GM10266 (cell line): ENCODE measurements at regions not wholly inside any gene's neighbourhood (a gene's known extent, or its start where the extent isn't known, plus 50 kb on each side); places are given as distances from the start of the nearest gene placed in this dataset.

Experiments
- DNase-seq: peaks from one replicate; pipeline ENCODE4 v3.0.0; 2012; ENCODE audit errors: extremely low spot score
- CTCF ChIP-seq: IDR thresholded peaks from 2 replicates; pipeline ENCODE4 v1.5.1; 2012; ENCODE audit warnings: mild to moderate bottlenecking, low read depth; ENCODE audit not compliant: control insufficient read depth, insufficient read depth; ENCODE audit errors: missing control alignments

- no peak for TF ChIP-seq CTCF
- no peak for DNase-seq
Observed at GRCh38 chr6:113732384-113732966, 124.7 kb upstream of the MARCKS start.

DNA sequence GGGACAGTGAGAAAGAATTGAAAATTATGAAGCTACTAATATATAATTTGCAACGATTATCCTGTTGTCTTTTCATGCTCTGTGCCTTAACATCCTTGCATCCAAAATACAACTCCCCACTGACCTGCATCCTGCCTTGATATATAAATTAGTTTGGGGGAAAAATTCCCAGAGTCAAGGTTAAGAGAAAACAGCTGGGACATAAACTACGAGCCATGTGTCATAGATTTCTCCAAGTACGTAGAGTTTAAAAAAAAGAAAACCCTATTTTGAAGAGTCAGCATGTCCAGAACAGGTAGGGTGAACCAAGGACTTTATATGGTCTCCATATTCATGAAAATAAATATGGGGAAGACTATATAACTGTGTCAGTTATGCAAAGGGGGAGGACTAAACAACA, 123.8 kb upstream of the MARCKS start:
- no peak for TF ChIP-seq CTCF

GRCh38 chr6:113734982-113735381, 122.2 kb upstream of the MARCKS start:
- no peak for DNase-seq

More for the DNA sequence above, 123.8 kb upstream of the MARCKS start:
- DNase-seq, result no peak

DNA sequence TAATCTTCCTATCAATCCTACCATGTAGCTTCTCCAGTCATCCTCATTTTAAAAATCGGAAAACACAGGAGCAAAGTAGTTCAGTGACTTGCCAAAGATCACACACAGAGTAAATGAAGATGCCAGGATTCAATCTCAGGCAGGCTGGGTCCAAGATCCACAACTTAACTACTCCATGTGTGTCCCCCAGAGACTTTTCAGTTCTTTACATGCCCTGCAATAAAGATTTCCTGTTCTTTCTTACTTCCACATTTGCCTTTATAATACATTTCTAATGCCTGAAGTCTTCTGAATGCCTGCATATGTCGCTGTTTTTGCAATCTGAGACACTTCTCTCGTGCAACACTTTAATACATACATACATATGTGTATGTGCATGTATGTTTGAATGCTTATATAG, 121.7 kb upstream of the MARCKS start:
- DNase-seq, result no peak
- TF ChIP-seq CTCF, result no peak

More at GRCh38 chr6:113734982-113735381, 122.2 kb upstream of the MARCKS start:
- TF ChIP-seq CTCF, result no peak

GRCh38 chr6:113736978-113737377, 120.2 kb upstream of the MARCKS start:
- TF ChIP-seq CTCF, result no peak
- DNase-seq, result no peak

DNA sequence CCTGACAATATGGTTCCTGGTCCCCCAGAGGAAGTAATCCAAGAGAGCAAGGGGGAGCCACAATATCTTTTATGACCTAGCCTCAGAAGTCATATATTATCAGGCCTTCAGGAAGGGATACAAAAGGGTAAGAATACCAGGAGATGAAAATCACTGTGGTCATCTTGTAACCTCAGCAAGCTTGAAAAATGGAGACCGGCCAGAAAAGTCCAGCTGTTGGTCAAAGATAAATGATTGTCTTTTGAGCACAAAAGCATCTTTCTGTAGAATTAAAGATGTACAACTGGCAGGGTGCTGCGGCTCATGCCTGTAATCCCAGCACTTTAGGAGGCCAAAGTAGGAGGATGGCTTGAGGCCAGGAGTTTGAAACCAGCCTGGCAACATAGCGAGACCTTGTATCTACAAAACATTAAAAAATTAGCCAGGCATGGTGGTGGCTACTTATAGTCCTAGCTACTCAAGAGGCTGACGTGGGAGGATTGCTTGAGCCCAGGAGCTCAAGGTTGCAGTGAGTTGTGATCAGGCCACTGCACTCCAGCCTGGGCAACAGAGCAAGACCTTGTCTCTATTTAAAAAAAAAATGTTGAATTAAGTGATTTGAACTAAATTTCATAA, 118.0 kb upstream of the MARCKS start:
- TF ChIP-seq CTCF, result no peak
- no peak for DNase-seq

- no peak for DNase-seq
- TF ChIP-seq CTCF, result no peak
Observed at GRCh38 chr6:113741651-113742050, 115.5 kb upstream of the MARCKS start.
